ENCODE measurements at regions not wholly inside any gene's neighbourhood (a gene's known extent, or its start where the extent isn't known, plus 50 kb on each side); places are given as distances from the start of the nearest gene placed in this dataset.

DNA sequence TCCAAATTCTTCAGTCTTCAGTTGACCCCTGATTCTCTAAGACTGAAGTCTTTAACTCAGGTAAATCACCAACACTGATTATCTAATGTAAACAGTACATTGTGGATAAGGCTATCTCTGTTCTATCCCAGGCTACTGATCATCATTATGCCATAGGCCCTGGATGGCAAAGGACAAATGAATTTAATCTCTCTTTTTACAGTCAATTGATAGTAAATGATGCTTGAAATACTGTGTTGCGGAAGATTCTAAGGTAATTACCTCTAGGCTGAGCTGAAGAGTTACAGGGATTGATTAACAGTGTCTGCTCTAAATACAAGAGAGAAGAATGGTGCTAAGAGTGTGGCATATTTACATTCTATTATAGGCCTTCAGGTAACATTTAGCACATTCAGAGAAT, 264.7 kb downstream of the ACTL7B start:
- TF ChIP-seq ZNF274 (IDR thresholded peaks at IDR 0.05; ENCODE audit: low read depth, low read length) (no peak), YY1 (IDR thresholded peaks at IDR 0.05; ENCODE audit: insufficient read depth, insufficient read length) (no peak), SUZ12 (IDR thresholded peaks at IDR 0.05; ENCODE audit: extremely low read depth, insufficient read depth, insufficient read length) (no peak)

All from NT2/D1 (cell line).